Smooth muscle cell (in vitro differentiated cells): ENCODE measurements at regions not wholly inside any gene's neighbourhood (a gene's known extent, or its start where the extent isn't known, plus 50 kb on each side); places are given as distances from the start of the nearest gene placed in this dataset.

Source experiments
- DNase-seq: peaks from one replicate; lab custom pipeline; 2025; ENCODE audit not compliant: unreplicated experiment; lab: John Stamatoyannopoulos, UW
- H2AFZ ChIP-seq: fragments of 200-600 bp; sonication (generic); 2 replicates; pipeline ENCODE4 v1.6.0; 2016; ENCODE audit warnings: antibody characterized with exemption, low read depth, mild to moderate bottlenecking
- H3F3A ChIP-seq: fragments of 200-600 bp; sonication (generic); 2 replicates; pipeline ENCODE4 v1.6.0; 2017; ENCODE audit warnings: antibody characterized with exemption, low read depth
- H3K27ac ChIP-seq: fragments of 200-600 bp; sonication (generic); 2 replicates; pipeline ENCODE4 v1.5.1; 2016; ENCODE audit warnings: low read depth, mild to moderate bottlenecking
- H3K27me3 ChIP-seq: fragments of 200-600 bp; sonication (generic); 2 replicates; pipeline ENCODE4 v1.6.1; 2016; ENCODE audit warnings: low read depth, mild to moderate bottlenecking
- H3K36me3 ChIP-seq: fragments of 200-600 bp; sonication (generic); 2 replicates; pipeline ENCODE4 v1.5.1; 2016; ENCODE audit warnings: low read depth
- H3K4me1 ChIP-seq: fragments of 200-600 bp; sonication (generic); 2 replicates; pipeline ENCODE4 v1.5.1; 2016; ENCODE audit warnings: low read depth
- H3K4me2 ChIP-seq: fragments of 200-600 bp; sonication (generic); 2 replicates; pipeline ENCODE4 v1.6.0; 2016; ENCODE audit warnings: mild to moderate bottlenecking
- H3K4me3 ChIP-seq: fragments of 200-600 bp; sonication (generic); 2 replicates; pipeline ENCODE4 v1.5.1; 2016; ENCODE audit warnings: mild to moderate bottlenecking
- H3K79me2 ChIP-seq: fragments of 200-600 bp; sonication (generic); 2 replicates; pipeline ENCODE4 v1.6.0; 2016; ENCODE audit warnings: low read depth, mild to moderate bottlenecking
- H3K9ac ChIP-seq: fragments of 200-600 bp; sonication (generic); 2 replicates; pipeline ENCODE4 v1.6.0; 2016; ENCODE audit warnings: low read depth
- H3K9me3 ChIP-seq: fragments of 200-600 bp; sonication (generic); replicated peaks from 2 replicates; pipeline ENCODE4 v1.5.1; 2016; ENCODE audit warnings: low read depth
- H4K20me1 ChIP-seq: fragments of 200-600 bp; sonication (generic); 2 replicates; pipeline ENCODE4 v1.6.0; 2016; ENCODE audit warnings: low read depth
- CTCF ChIP-seq: fragments of 200-600 bp; sonication (generic); IDR thresholded peaks from 2 replicates; pipeline ENCODE4 v1.5.1; 2017; ENCODE audit warnings: borderline replicate concordance, mild to moderate bottlenecking, antibody characterized with exemption; ENCODE audit not compliant: insufficient read depth, poor library complexity, severe bottlenecking
- WGBS: methylation state at CpG from one replicate; pipeline ENCODE4 v1.1.7; 2016; ENCODE audit warnings: low lambda C conversion rate; 5-methylcytosine and 5-hydroxymethylcytosine counted together

- H3K9ac ChIP-seq = no peak overlapping the region
- H3K36me3 ChIP-seq = no peaks in the 10 kb centered on the region
- H3K4me3 ChIP-seq = no peak overlapping the region
- H3K9me3 ChIP-seq = no peaks in the 10 kb centered on the region
- no peak overlapping the region for H3K27ac ChIP-seq
- H2AFZ ChIP-seq = no peak overlapping the region
- TF ChIP-seq CTCF = no peak
- no peak overlapping the region for H3K4me2 ChIP-seq
- no peaks in the 10 kb centered on the region for H3K27me3 ChIP-seq
- DNase-seq = no peak
- 71% methylated on average over 10 of the region's 10 CpGs for WGBS
- H3F3A ChIP-seq = no peaks in the 10 kb centered on the region
- no peaks in the 10 kb centered on the region for H4K20me1 ChIP-seq
- H3K79me2 ChIP-seq = no peaks in the 10 kb centered on the region
- H3K4me1 ChIP-seq = no peaks in the 10 kb centered on the region
Observed at GRCh38 chr13:34347784-34348573, 530.0 kb downstream of the RFC3 start.

GRCh38 chr13:34349091-34349722 is 531.3 kb downstream of the RFC3 start:
- Histone ChIP-seq H3K79me2 (no peaks in the 10 kb centered on the region), H3K9me3 (no peaks in the 10 kb centered on the region), H3K4me1 (no peaks in the 10 kb centered on the region), H3K27me3 (no peaks in the 10 kb centered on the region), H3K4me3 (no peak overlapping the region), H3K27ac (peak overlapping the region; percentile 55), H3F3A (no peaks in the 10 kb centered on the region), H3K36me3 (no peaks in the 10 kb centered on the region), H3K9ac (no peak overlapping the region), H2AFZ (no peak overlapping the region), H3K4me2 (peak overlapping the region; percentile 55), H4K20me1 (no peaks in the 10 kb centered on the region)
- WGBS = 93% methylated on average over 1 of the region's 1 CpG
- no peak for TF ChIP-seq CTCF
- no peak for DNase-seq

GRCh38 chr13:34350671-34351070 is 532.7 kb downstream of the RFC3 start:
- Histone ChIP-seq H4K20me1 (no peaks in the 10 kb centered on the region), H3K4me1 (no peaks in the 10 kb centered on the region), H3K27ac (no peak overlapping the region), H3K9ac (no peak overlapping the region), H3K4me3 (no peak overlapping the region), H3K27me3 (no peaks in the 10 kb centered on the region), H2AFZ (no peak overlapping the region), H3F3A (no peaks in the 10 kb centered on the region), H3K36me3 (no peaks in the 10 kb centered on the region), H3K9me3 (no peaks in the 10 kb centered on the region), H3K4me2 (no peak overlapping the region), H3K79me2 (no peaks in the 10 kb centered on the region)
- 95% methylated on average over 3 of the region's 3 CpGs for WGBS
- TF ChIP-seq CTCF = no peak
- no peak for DNase-seq
